ENCODE measurements at regions not wholly inside any gene's neighbourhood (a gene's known extent, or its start where the extent isn't known, plus 50 kb on each side); places are given as distances from the start of the nearest gene placed in this dataset.

DNA sequence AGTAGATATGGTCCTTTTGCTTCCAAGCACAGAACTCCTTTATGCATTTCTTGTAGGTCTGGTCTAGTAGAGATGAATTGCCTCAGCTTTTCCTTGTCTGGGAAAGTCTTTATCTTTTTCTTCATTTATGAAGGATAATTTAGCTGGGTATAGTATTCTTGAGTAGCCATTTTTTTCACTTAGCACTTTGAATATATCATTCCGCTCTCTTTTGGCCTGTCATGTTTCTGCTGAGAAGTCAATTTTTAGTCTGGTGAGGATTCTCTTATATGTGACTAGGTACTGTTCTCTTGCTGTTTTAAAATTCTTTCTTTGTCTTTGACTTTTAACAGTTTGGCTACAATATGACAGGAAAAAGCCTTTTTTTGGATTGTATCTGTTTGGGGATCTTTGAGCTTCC, 68.6 kb upstream of the IMMP2L start:
- TF ChIP-seq, protein P1, sequence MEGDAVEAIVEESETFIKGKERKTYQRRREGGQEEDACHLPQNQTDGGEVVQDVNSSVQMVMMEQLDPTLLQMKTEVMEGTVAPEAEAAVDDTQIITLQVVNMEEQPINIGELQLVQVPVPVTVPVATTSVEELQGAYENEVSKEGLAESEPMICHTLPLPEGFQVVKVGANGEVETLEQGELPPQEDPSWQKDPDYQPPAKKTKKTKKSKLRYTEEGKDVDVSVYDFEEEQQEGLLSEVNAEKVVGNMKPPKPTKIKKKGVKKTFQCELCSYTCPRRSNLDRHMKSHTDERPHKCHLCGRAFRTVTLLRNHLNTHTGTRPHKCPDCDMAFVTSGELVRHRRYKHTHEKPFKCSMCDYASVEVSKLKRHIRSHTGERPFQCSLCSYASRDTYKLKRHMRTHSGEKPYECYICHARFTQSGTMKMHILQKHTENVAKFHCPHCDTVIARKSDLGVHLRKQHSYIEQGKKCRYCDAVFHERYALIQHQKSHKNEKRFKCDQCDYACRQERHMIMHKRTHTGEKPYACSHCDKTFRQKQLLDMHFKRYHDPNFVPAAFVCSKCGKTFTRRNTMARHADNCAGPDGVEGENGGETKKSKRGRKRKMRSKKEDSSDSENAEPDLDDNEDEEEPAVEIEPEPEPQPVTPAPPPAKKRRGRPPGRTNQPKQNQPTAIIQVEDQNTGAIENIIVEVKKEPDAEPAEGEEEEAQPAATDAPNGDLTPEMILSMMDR (IDR thresholded peaks at IDR 0.05), result no peak
- TF ChIP-seq POLR2A (IDR thresholded peaks at IDR 0.05), result no peak
